IMR-90 (cell line): ENCODE measurements at regions not wholly inside any gene's neighbourhood (a gene's known extent, or its start where the extent isn't known, plus 50 kb on each side); places are given as distances from the start of the nearest gene placed in this dataset.

Experiments
- ATAC-seq: fragments of 200-7000 bp; cut with Tn5 transposase; 2 replicates; pipeline ENCODE4 v1.9.1; 2020; ENCODE audit warnings: low read depth, mild to moderate bottlenecking, moderate library complexity
- BruUV-seq: library from RNA; stranded (reverse); fragments of 400-500 nt; replicated peaks from 2 replicates; lab custom pipeline; 2021; lab: Mats Ljungman, UMichigan
- CTCF ChIA-PET: fragments of 300-600 bp; formaldehyde crosslinking; extraction: SDS; loops from one replicate; lab custom pipeline; 2021; ENCODE audit warnings: antibody characterized with exemption; lab: Yijun Ruan, JAX
- POLR2A ChIA-PET: fragments of 300-600 bp; sonication (Branson Sonifier 250); formaldehyde crosslinking; loops from one replicate; lab custom pipeline; 2022; ENCODE audit warnings: antibody characterized with exemption; ENCODE audit not compliant: unreplicated experiment; lab: Charles Lee
- DNase-seq: peaks from one replicate; pipeline ENCODE4 v3.0.0; 2013
- H2AFZ ChIP-seq: replicated peaks from 2 replicates; pipeline ENCODE3; 2013; ENCODE audit warnings: low read length, mild to moderate bottlenecking; ENCODE audit not compliant: poor library complexity
- H2AK5ac ChIP-seq: 2 replicates; pipeline ENCODE4 v1.6.1; 2013; ENCODE audit warnings: low read depth, low read length, inconsistent platforms
- H2AK9ac ChIP-seq: replicated peaks from 2 replicates; pipeline ENCODE3; 2013; ENCODE audit warnings: mild to moderate bottlenecking, low read depth, low read length, moderate library complexity; ENCODE audit not compliant: poor library complexity
- H2BK120ac ChIP-seq: 2 replicates; pipeline ENCODE4 v1.6.1; 2013; ENCODE audit warnings: low read depth, low read length, inconsistent platforms
- H2BK15ac ChIP-seq: 3 replicates; pipeline ENCODE4 v1.6.1; 2013; ENCODE audit warnings: low read depth, low read length, inconsistent platforms
- H2BK20ac ChIP-seq: 2 replicates; pipeline ENCODE4 v1.6.1; 2013; ENCODE audit warnings: low read depth, mild to moderate bottlenecking, inconsistent platforms, low read length, moderate library complexity
- H2BK5ac ChIP-seq: 2 replicates; pipeline ENCODE4 v1.6.1; 2013; ENCODE audit warnings: mild to moderate bottlenecking, low read depth, low read length, inconsistent platforms; ENCODE audit not compliant: poor library complexity, severe bottlenecking
- H3K14ac ChIP-seq: replicated peaks from 2 replicates; pipeline ENCODE4 v1.6.1; 2013; ENCODE audit warnings: low read depth, low read length, inconsistent platforms
- H3K18ac ChIP-seq: 2 replicates; pipeline ENCODE4 v1.6.1; 2013; ENCODE audit warnings: low read depth, low read length, control low read depth
- H3K23ac ChIP-seq: 2 replicates; pipeline ENCODE4 v1.6.1; 2013; ENCODE audit warnings: low read depth, low read length, inconsistent platforms
- H3K27ac ChIP-seq: 2 replicates; pipeline ENCODE4 v1.5.1; 2013; ENCODE audit warnings: mild to moderate bottlenecking, control low read depth, low read length; ENCODE audit not compliant: insufficient read depth
- H3K27me3 ChIP-seq: 2 replicates; pipeline ENCODE4 v1.6.1; 2013; ENCODE audit warnings: low read length; ENCODE audit not compliant: control insufficient read depth, insufficient read depth
- H3K36me3 ChIP-seq: 2 replicates; pipeline ENCODE4 v1.6.1; 2013; ENCODE audit warnings: low read length, mixed read lengths; ENCODE audit not compliant: control insufficient read depth, insufficient read depth
- H3K4ac ChIP-seq: 2 replicates; pipeline ENCODE4 v1.6.1; 2013; ENCODE audit warnings: low read depth, low read length, inconsistent platforms
- H3K4me1 ChIP-seq: 2 replicates; pipeline ENCODE4 v1.6.1; 2013; ENCODE audit warnings: low read length, mixed read lengths; ENCODE audit not compliant: control insufficient read depth, insufficient read depth
- H3K4me2 ChIP-seq: 2 replicates; pipeline ENCODE4 v1.6.1; 2013; ENCODE audit warnings: low read depth, mild to moderate bottlenecking, control low read depth, low read length, moderate library complexity
- H3K4me3 ChIP-seq: 2 replicates; pipeline ENCODE4 v1.5.1; 2013; ENCODE audit warnings: low read depth, mild to moderate bottlenecking, control low read depth, low read length, moderate library complexity; ENCODE audit not compliant: insufficient read depth
- H3K56ac ChIP-seq: 2 replicates; pipeline ENCODE4 v1.6.1; 2013; ENCODE audit warnings: low read length, inconsistent platforms; ENCODE audit not compliant: insufficient read depth; ENCODE audit errors: extremely low read depth
- H3K79me1 ChIP-seq, 2 experiments: 2 replicates each; pipeline ENCODE4 v1.6.1; 2013; ENCODE audit warnings: low read length in 2 of 2, inconsistent platforms in 1 of 2, low read depth in 1 of 2
- H3K9ac ChIP-seq: 2 replicates; pipeline ENCODE4 v1.6.1; 2013; ENCODE audit warnings: low read depth, low read length, control low read depth
- H3K9me1 ChIP-seq: 2 replicates; pipeline ENCODE4 v1.6.1; 2013; ENCODE audit warnings: low read length, inconsistent platforms; ENCODE audit not compliant: insufficient read depth
- H3K9me3 ChIP-seq: 2 replicates; pipeline ENCODE4 v1.6.1; 2013; ENCODE audit warnings: low read length; ENCODE audit not compliant: control insufficient read depth, insufficient read depth
- H4K20me1 ChIP-seq: 2 replicates; pipeline ENCODE4 v1.6.1; 2013; ENCODE audit warnings: low read length, inconsistent platforms; ENCODE audit not compliant: insufficient read depth
- H4K5ac ChIP-seq: 2 replicates; pipeline ENCODE4 v1.6.1; 2013; ENCODE audit warnings: mild to moderate bottlenecking, low read depth, low read length, control low read depth
- H4K8ac ChIP-seq, 2 experiments: 2 replicates each; pipeline ENCODE4 v1.6.1; 2013; ENCODE audit warnings: low read depth in 2 of 2, low read length in 2 of 2, control low read depth in 1 of 2, inconsistent platforms in 1 of 2
- H4K91ac ChIP-seq: 2 replicates; pipeline ENCODE4 v1.6.1; 2013; ENCODE audit warnings: low read depth, low read length, inconsistent platforms; ENCODE audit not compliant: insufficient read depth
- BHLHE40 ChIP-seq: fragments of 150-350 bp; IDR thresholded peaks from 2 replicates; pipeline ENCODE4 v1.6.1; 2016; ENCODE audit warnings: mild to moderate bottlenecking, low read depth, low read length
- CEBPB ChIP-seq: IDR thresholded peaks from 2 replicates; pipeline ENCODE4 v1.6.1; 2012; ENCODE audit warnings: low read depth, low read length, improper control_type of control experiment
- CHD1 ChIP-seq: IDR thresholded peaks from 2 replicates; pipeline ENCODE4 v1.6.1; 2012; ENCODE audit warnings: low read depth, low read length, improper control_type of control experiment
- CTCF ChIP-seq: conservative IDR thresholded peaks from 2 replicates; pipeline ENCODE4 v1.5.1; 2012; ENCODE audit warnings: mild to moderate bottlenecking, low read depth, low read length, improper control_type of control experiment
- ELK1 ChIP-seq: fragments of 150-350 bp; IDR thresholded peaks from 2 replicates; pipeline ENCODE4 v1.6.1; 2016; ENCODE audit warnings: low read depth, mild to moderate bottlenecking, low read length, moderate library complexity, borderline replicate concordance
- FOS ChIP-seq: fragments of 150-350 bp; IDR thresholded peaks from 2 replicates; pipeline ENCODE4 v1.6.1; 2016; ENCODE audit warnings: low read depth, low read length
- MAFK ChIP-seq: IDR thresholded peaks from 2 replicates; pipeline ENCODE4 v1.6.1; 2012; ENCODE audit warnings: low read depth, low read length, improper control_type of control experiment
- MAZ ChIP-seq: IDR thresholded peaks from 2 replicates; pipeline ENCODE4 v1.6.1; 2012; ENCODE audit warnings: low read depth, mild to moderate bottlenecking, low read length, improper control_type of control experiment, moderate library complexity, borderline replicate concordance
- MXI1 ChIP-seq: IDR thresholded peaks from 2 replicates; pipeline ENCODE4 v1.6.1; 2012; ENCODE audit warnings: low read depth, mild to moderate bottlenecking, low read length, moderate library complexity, borderline replicate concordance
- NFE2L2 ChIP-seq: fragments of 150-350 bp; IDR thresholded peaks from 2 replicates; pipeline ENCODE4 v1.6.1; 2016; ENCODE audit warnings: low read depth, mild to moderate bottlenecking, low read length
- POLR2A ChIP-seq: IDR thresholded peaks from 2 replicates; pipeline ENCODE4 v1.6.1; 2012; ENCODE audit warnings: mild to moderate bottlenecking, low read depth, low read length
- RAD21 ChIP-seq: IDR thresholded peaks from 2 replicates; pipeline ENCODE4 v1.6.1; 2012; ENCODE audit warnings: low read length, improper control_type of control experiment
- RCOR1 ChIP-seq: IDR thresholded peaks from 2 replicates; pipeline ENCODE4 v1.6.1; 2012; ENCODE audit warnings: mild to moderate bottlenecking, low read length, improper control_type of control experiment; ENCODE audit not compliant: insufficient replicate concordance
- RFX5 ChIP-seq: IDR thresholded peaks from 2 replicates; pipeline ENCODE4 v1.8.0; 2012; ENCODE audit warnings: low read depth, mild to moderate bottlenecking, low read length, moderate library complexity
- SMC3 ChIP-seq: fragments of 150-350 bp; IDR thresholded peaks from 2 replicates; pipeline ENCODE4 v1.6.1; 2016; ENCODE audit warnings: low read depth, mild to moderate bottlenecking, antibody characterized with exemption, low read length, moderate library complexity
- USF2 ChIP-seq: fragments of 150-350 bp; IDR thresholded peaks from 2 replicates; pipeline ENCODE4 v1.6.1; 2017; ENCODE audit warnings: mild to moderate bottlenecking, antibody characterized with exemption, low read length, low read depth
- WGBS, 2 experiments: methylation state at CpG; one replicate each; pipeline versions ENCODE4 v1.1.5 to v1.1.7; 2013; ENCODE audit warnings: missing lambda C conversion rate in 2 of 2; ENCODE audit not compliant: insufficient read length in 1 of 2; ENCODE audit errors: extremely low coverage in 2 of 2; 5-methylcytosine and 5-hydroxymethylcytosine counted together
- dilution Hi-C: fragments of 300-500 bp; cut with HindIII; formaldehyde crosslinking; loops from one replicate; pipeline ENCODE4 v1.14.3; 2018; ENCODE audit warnings: low sequenced_read_pairs; ENCODE audit not compliant: unreplicated experiment
- in situ Hi-C: fragments of 300-500 bp; cut with MboI; formaldehyde crosslinking; loops from 3 replicates; pipeline ENCODE4 v1.14.3; 2019; ENCODE audit warnings: low sequenced_read_pairs, inconsistent platforms, mixed read lengths
- intact Hi-C: fragments of 100-400 bp; cut with micrococcal nuclease; formaldehyde crosslinking; loops from 2 replicates; pipeline ENCODE4 v1.10.0; 2022

GRCh38 chr1:14255711-14256110 is 342.8 kb upstream of the KAZN start:
- Histone ChIP-seq H3K27me3 (no peaks in the 10 kb centered on the region; the same call in 1 of the 2 replicates), H3K9me1 (no peaks in the 10 kb centered on the region), H2BK20ac (no peak overlapping the region), H3K9me3 (peaks cover 7% of the 10 kb centered on the region), H3K36me3 (no peaks in the 10 kb centered on the region), H3K18ac (no peak overlapping the region), H3K23ac (no peak overlapping the region), H4K91ac (no peak overlapping the region), H2BK15ac (no peak overlapping the region), H4K5ac (no peak overlapping the region), H2AFZ (no peak overlapping the region), H3K4me3 (no peak overlapping the region), H2BK120ac (no peak overlapping the region), H3K4me2 (no peak overlapping the region), H4K20me1 (no peaks in the 10 kb centered on the region), H4K8ac (no peak overlapping the region), H3K14ac (no peak overlapping the region), H3K4ac (no peak overlapping the region), H3K9ac (no peak overlapping the region), H3K79me1 (no peaks in the 10 kb centered on the region), H3K27ac (no peak overlapping the region), H2AK9ac (no peak overlapping the region), H3K56ac (no peak overlapping the region), H2BK5ac (no peak overlapping the region), H3K4me1 (no peaks in the 10 kb centered on the region), H2AK5ac (no peak overlapping the region)
- dilution Hi-C loops (no loop called here), in situ Hi-C loops (no loop called here), intact Hi-C loops (no loop called here)
- ChIA-PET POLR2A (no interaction called here), CTCF (no interaction called here)
- TF ChIP-seq CEBPB (no peak), CTCF (no peak), BHLHE40 (no peak), MAFK (no peak), FOS (no peak), ELK1 (no peak), MXI1 (no peak), RAD21 (no peak), RFX5 (no peak), MAZ (no peak), POLR2A (no peak), CHD1 (no peak), RCOR1 (no peak), NFE2L2 (no peak), SMC3 (no peak), USF2 (no peak)
- DNase-seq (no peak), ATAC-seq (no peak)
- BruUV-seq, result no TSS peak
- no CpG with 5 or more reads among the region's 2 CpGs for WGBS, 2 experiments
